Fibroblast of the aortic adventitia (primary cell): ENCODE measurements at regions not wholly inside any gene's neighbourhood (a gene's known extent, or its start where the extent isn't known, plus 50 kb on each side); places are given as distances from the start of the nearest gene placed in this dataset.

ENCODE experiments used
- DNase-seq: peaks from one replicate; pipeline ENCODE4 v3.0.0-alpha.2; 2010; ENCODE audit warnings: low read depth
- H3K4me3 ChIP-seq: 2 replicates; pipeline ENCODE4 v1.5.1; 2011; ENCODE audit warnings: low read depth, mild to moderate bottlenecking, control low read depth, low read length, moderate library complexity
- TF ChIP-seq, protein P1 (sequence below): IDR thresholded peaks from 2 replicates; pipeline ENCODE4 v1.5.1; 2011; ENCODE audit warnings: mild to moderate bottlenecking, low read length, control low read depth, inconsistent platforms; ENCODE audit not compliant: insufficient read depth

DNA sequence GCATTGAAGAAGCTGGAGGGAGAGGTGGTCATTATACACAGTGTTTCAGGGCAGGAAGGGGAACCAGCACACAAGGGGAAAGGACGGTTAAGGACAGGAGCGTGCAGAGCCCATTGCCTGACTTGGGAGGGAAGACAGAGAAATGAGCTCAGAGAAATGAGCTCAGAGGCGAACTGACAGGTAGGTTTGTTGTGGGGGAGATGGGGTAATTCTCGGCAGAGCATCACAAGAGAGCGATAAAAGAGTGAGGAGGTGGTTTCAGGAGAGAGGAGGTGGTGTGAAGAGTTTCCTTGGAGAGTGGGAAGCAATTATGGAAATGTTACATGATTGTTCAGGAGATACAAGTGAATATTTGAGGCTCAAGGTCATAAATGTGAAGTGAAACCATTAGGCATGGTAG is 61.0 kb downstream of the MRGPRX1 start:
- TF ChIP-seq, protein P1, sequence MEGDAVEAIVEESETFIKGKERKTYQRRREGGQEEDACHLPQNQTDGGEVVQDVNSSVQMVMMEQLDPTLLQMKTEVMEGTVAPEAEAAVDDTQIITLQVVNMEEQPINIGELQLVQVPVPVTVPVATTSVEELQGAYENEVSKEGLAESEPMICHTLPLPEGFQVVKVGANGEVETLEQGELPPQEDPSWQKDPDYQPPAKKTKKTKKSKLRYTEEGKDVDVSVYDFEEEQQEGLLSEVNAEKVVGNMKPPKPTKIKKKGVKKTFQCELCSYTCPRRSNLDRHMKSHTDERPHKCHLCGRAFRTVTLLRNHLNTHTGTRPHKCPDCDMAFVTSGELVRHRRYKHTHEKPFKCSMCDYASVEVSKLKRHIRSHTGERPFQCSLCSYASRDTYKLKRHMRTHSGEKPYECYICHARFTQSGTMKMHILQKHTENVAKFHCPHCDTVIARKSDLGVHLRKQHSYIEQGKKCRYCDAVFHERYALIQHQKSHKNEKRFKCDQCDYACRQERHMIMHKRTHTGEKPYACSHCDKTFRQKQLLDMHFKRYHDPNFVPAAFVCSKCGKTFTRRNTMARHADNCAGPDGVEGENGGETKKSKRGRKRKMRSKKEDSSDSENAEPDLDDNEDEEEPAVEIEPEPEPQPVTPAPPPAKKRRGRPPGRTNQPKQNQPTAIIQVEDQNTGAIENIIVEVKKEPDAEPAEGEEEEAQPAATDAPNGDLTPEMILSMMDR, result no peak
- H3K4me3 ChIP-seq, result no peak overlapping the region
- DNase-seq, result no peak

DNA sequence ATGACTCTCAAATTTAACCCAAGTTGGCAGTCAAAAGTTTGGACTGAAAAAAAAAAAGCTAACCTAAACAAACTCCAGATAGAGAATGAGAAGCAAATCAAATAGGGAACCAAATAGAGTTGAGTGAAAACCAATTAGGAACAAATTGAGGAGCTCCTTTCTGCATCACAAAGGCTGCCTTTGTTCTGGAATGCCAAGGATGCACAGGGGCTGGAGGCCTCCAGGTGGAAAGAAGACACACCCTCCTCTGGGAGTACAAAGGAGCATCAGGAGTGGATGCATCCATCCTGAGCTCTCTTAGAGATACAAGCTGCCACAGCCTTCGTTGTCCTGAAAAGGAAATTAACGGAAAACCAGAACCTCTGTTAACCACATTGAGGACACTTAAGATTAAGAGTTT is 73.3 kb downstream of the MRGPRX1 start:
- DNase-seq, result no peak
- TF ChIP-seq, protein P1, result no peak
- H3K4me3 ChIP-seq, result no peak overlapping the region

DNA sequence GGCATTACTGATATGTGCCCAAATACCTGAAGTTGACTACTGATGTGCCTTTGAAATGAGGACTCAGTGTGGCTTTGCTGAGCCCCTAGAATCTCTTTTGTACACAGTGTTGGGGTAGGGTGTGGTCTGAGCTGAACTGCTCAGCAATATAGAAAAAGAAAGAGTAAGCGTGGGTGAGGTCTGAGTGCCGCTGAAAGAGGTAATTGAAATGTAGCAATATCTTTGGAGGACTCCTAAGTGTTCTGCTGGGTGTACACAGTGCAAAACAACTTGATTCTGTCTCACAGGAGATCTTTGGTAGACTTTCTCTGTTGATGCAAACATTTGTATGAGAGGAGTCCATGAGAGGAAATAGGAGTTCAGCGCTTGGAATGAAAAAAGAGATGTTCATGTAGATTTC is 73.7 kb upstream of the PTPN5 start:
- TF ChIP-seq, protein P1, result no peak
- DNase-seq, result no peak
- H3K4me3 ChIP-seq, result no peak overlapping the region

DNA sequence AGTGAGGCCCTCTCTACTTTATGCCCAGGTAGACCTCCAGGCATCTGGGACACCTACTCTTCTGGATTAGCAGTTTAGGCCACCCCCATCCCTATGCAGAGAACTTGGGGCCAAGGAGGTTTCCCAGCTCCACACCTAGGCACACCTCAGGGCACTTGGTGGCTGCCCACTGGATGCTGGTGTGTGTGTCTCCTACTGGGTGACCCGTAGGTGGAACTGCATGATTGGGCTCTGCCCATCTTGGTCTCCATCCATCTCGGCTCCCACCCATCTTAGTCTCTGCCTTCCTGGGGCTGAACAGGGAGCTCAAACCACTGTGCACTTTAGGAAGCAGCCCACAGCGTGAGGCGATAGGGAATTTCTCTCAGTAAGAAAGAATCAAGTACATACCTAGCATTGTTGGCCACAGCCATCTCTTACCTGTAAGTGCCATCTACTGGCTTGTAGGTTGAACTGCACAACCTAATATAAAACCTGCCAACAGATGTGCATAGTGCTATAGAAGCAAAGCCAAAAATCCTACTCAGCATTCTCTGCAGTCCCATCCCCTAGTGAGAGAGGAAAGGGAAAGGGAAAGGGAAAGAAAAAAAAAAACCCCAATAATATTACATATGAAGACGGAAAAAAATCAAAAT is 61.6 kb upstream of the PTPN5 start:
- DNase-seq, result peak; percentile 28
- TF ChIP-seq, protein P1, result peak; percentile 49
- no peak overlapping the region for H3K4me3 ChIP-seq

DNA sequence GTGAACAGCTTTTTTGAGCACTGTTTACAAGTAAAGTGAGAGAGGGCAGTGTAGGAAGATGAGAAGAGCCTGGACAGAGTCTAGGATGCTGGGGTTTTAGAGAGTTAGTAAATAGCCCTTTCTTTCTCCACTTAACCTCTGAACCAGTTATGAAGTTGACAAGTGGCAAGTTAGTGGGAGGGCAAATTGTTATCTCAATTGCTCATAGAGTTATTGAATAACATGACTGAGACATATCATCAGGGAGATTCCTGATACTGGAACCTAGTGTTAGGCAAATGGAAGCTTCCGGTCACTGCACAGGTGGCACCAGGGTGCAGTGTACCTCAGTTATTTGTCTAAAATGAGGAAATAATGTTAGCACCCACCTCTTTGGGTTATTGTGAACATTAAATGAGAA is 57.8 kb upstream of the PTPN5 start:
- TF ChIP-seq, protein P1, result no peak
- no peak for DNase-seq
- no peak overlapping the region for H3K4me3 ChIP-seq

DNA sequence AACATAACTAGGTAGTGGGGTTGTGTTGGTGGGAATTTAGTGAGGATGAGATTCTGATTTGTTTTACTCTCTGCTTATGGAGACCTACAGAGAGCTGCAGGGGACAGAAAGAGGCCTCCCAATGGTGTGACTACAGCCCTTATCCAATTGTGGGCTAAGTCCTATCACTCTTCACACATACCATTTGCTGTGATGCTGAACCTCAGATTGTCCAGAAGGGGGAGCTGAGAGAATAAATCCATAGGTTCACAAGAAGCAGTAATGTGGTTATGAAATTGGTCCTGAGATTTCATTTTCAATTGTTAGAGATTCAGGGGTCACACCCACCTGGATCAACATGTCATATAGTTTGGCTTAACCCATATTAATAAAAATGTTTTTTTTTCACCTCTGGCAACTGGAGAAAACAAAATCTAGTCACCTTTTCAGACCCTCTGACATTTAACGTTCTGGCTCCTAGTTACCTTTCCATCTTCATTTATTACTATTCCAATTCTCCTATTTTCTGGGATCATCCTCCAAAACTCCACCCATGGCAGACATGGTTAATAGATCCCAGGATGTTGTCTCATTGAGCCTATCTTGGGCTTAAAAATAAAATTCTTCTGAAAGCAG is 53.3 kb upstream of the PTPN5 start:
- DNase-seq, result peak; percentile 33
- H3K4me3 ChIP-seq, result no peak overlapping the region
- TF ChIP-seq, protein P1, result peak; percentile 72
